A549 (cell line): ENCODE measurements at regions not wholly inside any gene's neighbourhood (a gene's known extent, or its start where the extent isn't known, plus 50 kb on each side); places are given as distances from the start of the nearest gene placed in this dataset.

Experiments
- ATAC-seq, 2 experiments: fragments of 200-7000 bp in 1 of 2; fragments of >200 bp in 1 of 2; cut with Nextera tagmentation in 1 of 2; cut with Tn5 transposase in 1 of 2; 3 replicates each; pipeline versions ENCODE4 v1.8.0 to v1.9.1; 2018 to 2020; ENCODE audit warnings: mild to moderate bottlenecking in 1 of 2, moderate library complexity in 1 of 2
- CTCF ChIA-PET: fragments of 300-600 bp; sonication (Branson Sonifier 250); formaldehyde crosslinking; extraction: SDS; loops from one replicate; lab custom pipeline; 2021; ENCODE audit warnings: antibody characterized with exemption, inconsistent platforms; lab: Yijun Ruan, JAX
- POLR2A ChIA-PET: fragments of 350-600 bp; formaldehyde crosslinking; extraction: SDS; loops from one replicate; lab custom pipeline; 2021; ENCODE audit warnings: antibody characterized with exemption, inconsistent platforms; lab: Yijun Ruan, JAX
- DNase-seq, 2 experiments: peaks; one replicate each; pipeline versions ENCODE4 v3.0.0 to v3.0.0-alpha.2; 2011 to 2016; ENCODE audit warnings: low read depth in 1 of 2, low spot score in 1 of 2
- FAIRE-seq: peaks from 2 replicates; lab custom pipeline; 2011; peaks lifted over from hg19 to GRCh38; lab: Jason Lieb, UNC
- H3K27ac ChIP-seq, 2 experiments: fragments of >200 bp; sonication (Bioruptor Twin); formaldehyde crosslinking; 3 replicates each; pipeline ENCODE4 v1.5.1; 2016 to 2017
- H3K4me1 ChIP-seq: fragments of >200 bp; sonication (Bioruptor Twin); formaldehyde crosslinking; 3 replicates; pipeline ENCODE4 v1.6.1; 2016
- H3K4me2 ChIP-seq: fragments of >200 bp; sonication (Bioruptor Twin); formaldehyde crosslinking; 3 replicates; pipeline ENCODE4 v1.6.1; 2016
- H3K4me3 ChIP-seq: fragments of >200 bp; sonication (Bioruptor Twin); formaldehyde crosslinking; 3 replicates; pipeline ENCODE4 v1.5.1; 2016
- H3K9me3 ChIP-seq: fragments of >200 bp; sonication (Bioruptor Twin); formaldehyde crosslinking; 3 replicates; pipeline ENCODE4 v1.6.1; 2016
- CBX2 ChIP-seq: fragments of 200-600 bp; sonication (generic); IDR thresholded peaks from 2 replicates; pipeline ENCODE4 v1.6.1; 2016; ENCODE audit warnings: low read depth, mild to moderate bottlenecking, borderline replicate concordance
- EHF ChIP-seq: fragments of 250-450 bp; sonication (Bioruptor Pico); IDR thresholded peaks from 2 replicates; pipeline ENCODE4 v1.5.0; 2020; ENCODE audit warnings: mild to moderate bottlenecking
- ESRRA ChIP-seq: fragments of 150-350 bp; IDR thresholded peaks from 2 replicates; pipeline ENCODE4 v1.6.1; 2014; ENCODE audit warnings: mild to moderate bottlenecking, low read length, borderline replicate concordance
- FOXS1 ChIP-seq: fragments of 250-450 bp; sonication (Bioruptor Pico); IDR thresholded peaks from 2 replicates; pipeline ENCODE4 v1.5.0; 2020; ENCODE audit warnings: mild to moderate bottlenecking, moderate library complexity
- HDAC2 ChIP-seq: fragments of 200-600 bp; sonication (generic); IDR thresholded peaks from 2 replicates; pipeline ENCODE4 v1.6.1; 2016
- HOXB13 ChIP-seq: fragments of 250-450 bp; sonication (Bioruptor Pico); IDR thresholded peaks from 2 replicates; pipeline ENCODE4 v1.5.0; 2020; ENCODE audit warnings: low read depth, mild to moderate bottlenecking, moderate library complexity
- MAZ ChIP-seq: fragments of 150-350 bp; IDR thresholded peaks from 2 replicates; pipeline ENCODE4 v1.6.1; 2014; ENCODE audit warnings: antibody characterized with exemption, low read depth, low read length, borderline replicate concordance
- MYC ChIP-seq: IDR thresholded peaks from 2 replicates; pipeline ENCODE4 v1.6.1; 2012; ENCODE audit warnings: mild to moderate bottlenecking, inconsistent platforms, low read length, improper control_type of control experiment, borderline replicate concordance
- RAD21 ChIP-seq, 2 experiments: fragments of >200 bp in 1 of 2; sonication (Bioruptor Twin) in 1 of 2; formaldehyde crosslinking in 1 of 2; IDR thresholded peaks in 1 of 2; conservative IDR thresholded peaks in 1 of 2; 2 replicates in 1 of 2; 3 replicates in 1 of 2; pipeline ENCODE4 v1.6.1; 2012 to 2018; ENCODE audit warnings: inconsistent platforms in 1 of 2
- RCOR1 ChIP-seq: fragments of 150-350 bp; IDR thresholded peaks from 2 replicates; pipeline ENCODE4 v1.6.1; 2014; ENCODE audit warnings: antibody characterized with exemption, low read length, low read depth
- RFX5 ChIP-seq: fragments of 450-650 bp; IDR thresholded peaks from 2 replicates; pipeline ENCODE4 v1.7.1; 2014; ENCODE audit warnings: antibody characterized with exemption, mild to moderate bottlenecking, moderate library complexity
- RNF2 ChIP-seq: fragments of 200-600 bp; sonication (generic); IDR thresholded peaks from 2 replicates; pipeline ENCODE4 v1.6.1; 2016; ENCODE audit warnings: low read depth, mild to moderate bottlenecking, antibody characterized with exemption, moderate library complexity, borderline replicate concordance
- TP53 ChIP-seq: fragments of 250-450 bp; sonication (Bioruptor Pico); IDR thresholded peaks from 2 replicates; pipeline ENCODE4 v1.5.0; 2021; ENCODE audit warnings: mild to moderate bottlenecking, moderate library complexity
- WGBS: methylation state at CpG from one replicate; pipeline ENCODE4 v1.1.6; 2017; ENCODE audit errors: missing lambda C conversion rate; 5-methylcytosine and 5-hydroxymethylcytosine counted together
- TF ChIP-seq, protein P1 (sequence below): fragments of >200 bp; sonication (Bioruptor Twin); formaldehyde crosslinking; IDR thresholded peaks from 2 replicates; pipeline ENCODE4 v1.6.1; 2016
- TF ChIP-seq, protein P2 (sequence below): fragments of 150-350 bp; IDR thresholded peaks from 2 replicates; pipeline ENCODE4 v1.6.1; 2014; ENCODE audit warnings: low read depth, mild to moderate bottlenecking, low read length
- TF ChIP-seq, protein P3 (sequence below): fragments of >200 bp; sonication (Bioruptor Twin); formaldehyde crosslinking; IDR thresholded peaks from 3 replicates; pipeline ENCODE4 v1.6.1; 2016

DNA sequence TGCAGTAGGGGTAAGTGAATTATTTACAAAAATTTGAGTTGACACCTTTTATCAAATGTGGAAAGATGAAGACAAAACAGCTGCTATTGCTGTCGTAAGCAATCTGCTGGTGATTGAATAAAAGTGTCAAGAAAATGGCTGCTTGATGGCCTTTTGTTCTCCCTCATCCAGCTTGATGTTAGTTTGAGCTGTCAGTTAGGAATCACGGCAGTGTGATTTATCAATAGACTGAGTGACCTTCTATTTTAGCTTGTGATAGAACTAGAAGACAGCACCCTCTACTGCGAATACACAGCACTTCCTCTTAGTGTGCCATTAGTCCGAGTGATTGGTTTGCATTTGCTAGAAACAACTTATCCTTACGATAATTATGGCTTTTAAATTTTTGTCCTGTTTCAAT is 76.3 kb downstream of the MZT1 start:
- no peaks in the 10 kb centered on the region for H3K9me3 ChIP-seq
- no peak for FAIRE-seq
- ChIA-PET CTCF (no interaction called here), POLR2A (no interaction called here)
- no peak overlapping the region for H3K27ac ChIP-seq
- no peaks in the 10 kb centered on the region for H3K4me1 ChIP-seq
- DNase-seq = no peak
- WGBS = 26% methylated on average over 5 of the region's 5 CpGs
- TF ChIP-seq HOXB13 (CRISPR knock-in tag) = no peak
- TF ChIP-seq RCOR1 = no peak
- no peak for TF ChIP-seq HDAC2
- TF ChIP-seq EHF (CRISPR knock-in tag) = no peak
- no peak for TF ChIP-seq FOXS1 (CRISPR knock-in tag)
- no peak for TF ChIP-seq TP53 (CRISPR knock-in tag)
- no peak for TF ChIP-seq RNF2
- TF ChIP-seq ESRRA = no peak
- no peak for TF ChIP-seq RAD21 (conservative IDR thresholded peaks at IDR 0.05 in 1 of 2, IDR thresholded peaks at IDR 0.05 in 1 of 2)
- TF ChIP-seq MAZ = no peak
- TF ChIP-seq, all 56 proteins: peak for 0
- Histone ChIP-seq H3K4me3 (no peak overlapping the region), H3K4me2 (no peak overlapping the region)
- no peak for ATAC-seq

DNA sequence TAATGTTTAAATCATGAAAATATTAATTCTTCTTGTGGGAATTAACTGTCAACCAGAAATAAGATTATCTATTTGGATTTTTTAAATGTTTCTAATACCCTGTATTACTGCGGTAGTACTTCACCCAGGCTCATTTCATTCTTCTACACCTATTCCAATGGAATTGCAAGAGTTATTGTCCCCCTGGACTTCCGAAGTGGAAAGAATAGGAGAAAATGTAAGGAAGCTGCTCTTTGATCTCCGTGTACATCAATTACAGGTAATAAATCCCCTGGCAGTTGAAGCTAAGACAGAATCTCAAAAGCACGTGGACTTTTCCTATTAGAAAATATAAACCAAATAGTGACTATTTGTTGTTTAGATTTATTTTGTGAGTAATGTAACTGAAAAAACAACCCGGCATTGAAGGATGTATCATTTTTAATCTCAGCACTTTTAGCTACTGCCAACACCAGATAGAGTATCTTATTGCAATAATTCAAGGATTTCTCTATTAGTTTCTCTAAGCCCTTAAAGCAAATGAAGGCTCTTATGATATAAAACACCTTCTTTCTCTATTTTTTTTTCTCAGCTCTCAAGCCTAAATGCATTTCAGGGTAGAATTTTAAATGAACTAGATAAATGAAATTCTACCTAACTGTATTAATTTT is 77.3 kb downstream of the MZT1 start:
- ATAC-seq (no peak), DNase-seq (no peak), FAIRE-seq (no peak)
- Histone ChIP-seq H3K9me3 (no peaks in the 10 kb centered on the region), H3K27ac (no peak overlapping the region), H3K4me3 (no peak overlapping the region), H3K4me1 (no peaks in the 10 kb centered on the region), H3K4me2 (no peak overlapping the region)
- ChIA-PET POLR2A (no interaction called here), CTCF (no interaction called here)
- TF ChIP-seq, protein P1, sequence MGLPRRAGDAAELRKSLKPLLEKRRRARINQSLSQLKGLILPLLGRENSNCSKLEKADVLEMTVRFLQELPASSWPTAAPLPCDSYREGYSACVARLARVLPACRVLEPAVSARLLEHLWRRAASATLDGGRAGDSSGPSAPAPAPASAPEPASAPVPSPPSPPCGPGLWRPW = no peak
- TF ChIP-seq, protein P2, sequence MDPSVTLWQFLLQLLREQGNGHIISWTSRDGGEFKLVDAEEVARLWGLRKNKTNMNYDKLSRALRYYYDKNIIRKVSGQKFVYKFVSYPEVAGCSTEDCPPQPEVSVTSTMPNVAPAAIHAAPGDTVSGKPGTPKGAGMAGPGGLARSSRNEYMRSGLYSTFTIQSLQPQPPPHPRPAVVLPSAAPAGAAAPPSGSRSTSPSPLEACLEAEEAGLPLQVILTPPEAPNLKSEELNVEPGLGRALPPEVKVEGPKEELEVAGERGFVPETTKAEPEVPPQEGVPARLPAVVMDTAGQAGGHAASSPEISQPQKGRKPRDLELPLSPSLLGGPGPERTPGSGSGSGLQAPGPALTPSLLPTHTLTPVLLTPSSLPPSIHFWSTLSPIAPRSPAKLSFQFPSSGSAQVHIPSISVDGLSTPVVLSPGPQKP = no peak
- WGBS = 15% methylated on average over 5 of the region's 5 CpGs

DNA sequence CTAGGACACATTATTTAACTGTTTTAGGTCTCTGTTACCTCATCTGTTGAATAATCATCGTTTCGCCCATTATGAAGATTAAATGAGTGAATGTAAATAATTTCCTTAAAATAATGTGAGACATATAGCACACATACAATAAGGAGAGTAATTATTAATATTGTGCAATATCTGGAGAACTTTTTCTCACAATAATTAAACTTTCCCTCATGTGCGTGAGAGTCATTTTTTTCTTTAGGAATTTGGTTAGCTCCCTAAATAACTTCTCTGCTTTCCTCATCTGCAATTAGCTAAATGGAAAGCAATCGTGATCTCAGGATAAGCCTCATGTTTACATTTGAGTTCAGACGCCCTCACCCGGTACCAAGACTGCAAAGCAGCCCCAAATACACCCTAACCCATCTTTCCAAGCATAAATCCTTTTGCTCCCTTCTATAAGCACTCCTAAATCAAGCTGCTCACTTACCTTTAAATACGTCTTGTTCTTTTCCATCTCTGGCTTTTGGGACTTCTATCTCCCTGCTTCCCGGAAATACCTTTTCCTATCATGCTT is 78.8 kb downstream of the MZT1 start:
- Histone ChIP-seq H3K9me3 (no peaks in the 10 kb centered on the region), H3K4me2 (no peak overlapping the region), H3K4me1 (no peaks in the 10 kb centered on the region), H3K27ac (no peak overlapping the region), H3K4me3 (no peak overlapping the region)
- ATAC-seq = peak in 1 of 2 experiments; percentile 55; a peak in 2 of 6 replicates
- FAIRE-seq = no peak
- CTCF ChIA-PET = interaction anchor here (1.1 kb wide), 1 partner anchor 79 kb away, joined by 3 read pairs; the partner anchor contains the start of genes BORA and MZT1
- POLR2A ChIA-PET = no interaction called here
- WGBS = 4% methylated on average over 8 of the region's 8 CpGs
- TF ChIP-seq RFX5 = no peak
- TF ChIP-seq RAD21 (conservative IDR thresholded peaks at IDR 0.05 in 1 of 2, IDR thresholded peaks at IDR 0.05 in 1 of 2) = 0 out of 5 replicates have a peak, but pooled peaks of 1 of the 2 experiments have one; percentile 4
- DNase-seq = peak in 1 of 2 experiments; percentile 4

DNA sequence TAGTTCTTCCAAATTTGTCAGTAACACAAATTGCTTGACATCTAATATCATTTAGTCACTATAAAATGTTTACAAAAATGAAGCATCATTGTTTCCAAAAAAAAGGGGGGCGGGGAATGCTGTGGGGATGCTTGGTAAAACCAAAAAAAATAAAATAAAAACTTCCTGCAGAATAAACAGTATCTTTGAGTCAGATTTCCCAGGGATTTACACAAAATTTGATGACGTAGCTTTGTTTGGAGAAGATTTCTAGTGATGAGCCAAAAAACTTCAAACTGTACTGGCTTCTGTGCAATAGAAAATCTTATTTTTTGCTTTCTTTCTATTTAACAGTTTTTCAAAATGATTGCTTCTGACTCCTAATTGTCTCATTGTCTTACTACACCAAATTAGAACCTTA is 80.0 kb downstream of the MZT1 start:
- TF ChIP-seq EHF (CRISPR knock-in tag) = no peak
- TF ChIP-seq, protein P2 = no peak
- no peak for TF ChIP-seq CBX2
- TF ChIP-seq MYC = no peak
- TF ChIP-seq, protein P3, sequence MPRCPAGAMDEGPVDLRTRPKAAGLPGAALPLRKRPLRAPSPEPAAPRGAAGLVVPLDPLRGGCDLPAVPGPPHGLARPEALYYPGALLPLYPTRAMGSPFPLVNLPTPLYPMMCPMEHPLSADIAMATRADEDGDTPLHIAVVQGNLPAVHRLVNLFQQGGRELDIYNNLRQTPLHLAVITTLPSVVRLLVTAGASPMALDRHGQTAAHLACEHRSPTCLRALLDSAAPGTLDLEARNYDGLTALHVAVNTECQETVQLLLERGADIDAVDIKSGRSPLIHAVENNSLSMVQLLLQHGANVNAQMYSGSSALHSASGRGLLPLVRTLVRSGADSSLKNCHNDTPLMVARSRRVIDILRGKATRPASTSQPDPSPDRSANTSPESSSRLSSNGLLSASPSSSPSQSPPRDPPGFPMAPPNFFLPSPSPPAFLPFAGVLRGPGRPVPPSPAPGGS = no peak
- 46% methylated on average over 2 of the region's 2 CpGs for WGBS
- Histone ChIP-seq H3K4me3 (no peak overlapping the region), H3K4me1 (no peaks in the 10 kb centered on the region), H3K27ac (no peak overlapping the region), H3K9me3 (no peaks in the 10 kb centered on the region), H3K4me2 (no peak overlapping the region)
- no peak for FAIRE-seq
- POLR2A ChIA-PET = no interaction called here
- CTCF ChIA-PET = no interaction called here
- no peak for DNase-seq
- no peak for ATAC-seq
